ENCODE measurements at regions not wholly inside any gene's neighbourhood (a gene's known extent, or its start where the extent isn't known, plus 50 kb on each side); places are given as distances from the start of the nearest gene placed in this dataset.
"Not testable (repeated sequence)": the region's sequence is repeated elsewhere in the genome, so short reads cannot be mapped to it uniquely, and the experiment has no call there.

GRCh38 chr5:39689919-39690318 lies 265.1 kb upstream of the DAB2 start:
- no peak overlapping the region for H3K27ac ChIP-seq (ENCODE audit: low read depth, low read length)
- H3K4me1 ChIP-seq (ENCODE audit: insufficient read depth, low read length) = no peaks in the 10 kb centered on the region
- no peaks in the 10 kb centered on the region for H3K36me3 ChIP-seq (ENCODE audit: insufficient read depth, low read length)
- H3K9ac ChIP-seq (ENCODE audit: low read depth, low read length) = no peak overlapping the region
- H3K9me3 ChIP-seq (ENCODE audit: insufficient read depth, low read depth, low read length) = peaks cover 19% of the 10 kb centered on the region
- H3K27me3 ChIP-seq (ENCODE audit: insufficient read depth, low read length) = no peaks in the 10 kb centered on the region
- H3K4me3 ChIP-seq (ENCODE audit: low read length) = no peak overlapping the region

- peaks cover 19% of the 10 kb centered on the region for H3K9me3 ChIP-seq (ENCODE audit: insufficient read depth, low read depth, low read length)
- 94% methylated on average over 8 of the region's 8 CpGs for WGBS
Observed at GRCh38 chr5:39687924-39688323, 263.1 kb upstream of the DAB2 start.

GRCh38 chr5:39680213-39680612 lies 255.4 kb upstream of the DAB2 start:
- Histone ChIP-seq H3K9ac (ENCODE audit: low read depth, low read length) (no peak overlapping the region), H3K4me3 (ENCODE audit: low read length) (no peak overlapping the region), H3K27me3 (ENCODE audit: insufficient read depth, low read length) (no peaks in the 10 kb centered on the region), H3K9me3 (ENCODE audit: insufficient read depth, low read depth, low read length) (no peaks in the 10 kb centered on the region), H3K4me1 (ENCODE audit: insufficient read depth, low read length) (peaks cover 5% of the 10 kb centered on the region; the same call in 1 of the 2 replicates), H3K36me3 (ENCODE audit: insufficient read depth, low read length) (no peaks in the 10 kb centered on the region), H3K27ac (ENCODE audit: low read depth, low read length) (no peak overlapping the region)
- 81% methylated on average over 1 of the region's 1 CpG for WGBS

More at GRCh38 chr5:39687924-39688323, 263.1 kb upstream of the DAB2 start:
- not testable (repeated sequence) for H3K27ac ChIP-seq (ENCODE audit: low read depth, low read length); H3K9ac ChIP-seq (ENCODE audit: low read depth, low read length); H3K4me1 ChIP-seq (ENCODE audit: insufficient read depth, low read length); H3K27me3 ChIP-seq (ENCODE audit: insufficient read depth, low read length); H3K36me3 ChIP-seq (ENCODE audit: insufficient read depth, low read length); H3K4me3 ChIP-seq (ENCODE audit: low read length)

- WGBS = 100% methylated on average over 1 of the region's 1 CpG
- Histone ChIP-seq H3K27me3 (ENCODE audit: insufficient read depth, low read length) (no peaks in the 10 kb centered on the region), H3K9me3 (ENCODE audit: insufficient read depth, low read depth, low read length) (no peaks in the 10 kb centered on the region), H3K27ac (ENCODE audit: low read depth, low read length) (no peak overlapping the region), H3K36me3 (ENCODE audit: insufficient read depth, low read length) (no peaks in the 10 kb centered on the region), H3K4me3 (ENCODE audit: low read length) (no peak overlapping the region), H3K4me1 (ENCODE audit: insufficient read depth, low read length) (peaks cover 5% of the 10 kb centered on the region; the same call in 1 of the 2 replicates), H3K9ac (ENCODE audit: low read depth, low read length) (no peak overlapping the region)
Observed at GRCh38 chr5:39678534-39678933, 253.8 kb upstream of the DAB2 start.

GRCh38 chr5:39675676-39676075 lies 250.9 kb upstream of the DAB2 start:
- no peak overlapping the region for H3K9ac ChIP-seq (ENCODE audit: low read depth, low read length)
- no peak overlapping the region for H3K4me3 ChIP-seq (ENCODE audit: low read length)
- H3K36me3 ChIP-seq (ENCODE audit: insufficient read depth, low read length) = no peaks in the 10 kb centered on the region
- peaks cover 8% of the 10 kb centered on the region; the same call in 1 of the 2 replicates for H3K4me1 ChIP-seq (ENCODE audit: insufficient read depth, low read length)
- no peak overlapping the region for H3K27ac ChIP-seq (ENCODE audit: low read depth, low read length)
- WGBS = 96% methylated on average over 2 of the region's 2 CpGs
- H3K9me3 ChIP-seq (ENCODE audit: insufficient read depth, low read depth, low read length) = no peaks in the 10 kb centered on the region
- no peaks in the 10 kb centered on the region for H3K27me3 ChIP-seq (ENCODE audit: insufficient read depth, low read length)

GRCh38 chr5:39674209-39675082 lies 249.7 kb upstream of the DAB2 start:
- Histone ChIP-seq H3K27ac (ENCODE audit: low read depth, low read length) (no peak overlapping the region), H3K9me3 (ENCODE audit: insufficient read depth, low read depth, low read length) (no peaks in the 10 kb centered on the region), H3K27me3 (ENCODE audit: insufficient read depth, low read length) (no peaks in the 10 kb centered on the region), H3K4me3 (ENCODE audit: low read length) (no peak overlapping the region), H3K9ac (ENCODE audit: low read depth, low read length) (no peak overlapping the region), H3K4me1 (ENCODE audit: insufficient read depth, low read length) (peaks cover 13% of the 10 kb centered on the region; the same call in 1 of the 2 replicates), H3K36me3 (ENCODE audit: insufficient read depth, low read length) (no peaks in the 10 kb centered on the region)
- 97% methylated on average over 2 of the region's 2 CpGs for WGBS

GRCh38 chr5:39671561-39671961 lies 246.8 kb upstream of the DAB2 start:
- 90% methylated on average over 1 of the region's 1 CpG for WGBS

GRCh38 chr5:39670955-39671354 lies 246.2 kb upstream of the DAB2 start:
- H3K4me1 ChIP-seq (ENCODE audit: insufficient read depth, low read length) = 0 out of 2 replicates have a peak, but pooled peaks cover 8% of the 10 kb centered on the region
- no peaks in the 10 kb centered on the region for H3K9me3 ChIP-seq (ENCODE audit: insufficient read depth, low read depth, low read length)
- H3K9ac ChIP-seq (ENCODE audit: low read depth, low read length) = no peak overlapping the region
- H3K27ac ChIP-seq (ENCODE audit: low read depth, low read length) = 0 out of 2 replicates have a peak overlapping the region, but pooled peaks have one; percentile 11
- no peaks in the 10 kb centered on the region for H3K27me3 ChIP-seq (ENCODE audit: insufficient read depth, low read length)
- no peak overlapping the region for H3K4me3 ChIP-seq (ENCODE audit: low read length)
- no peaks in the 10 kb centered on the region for H3K36me3 ChIP-seq (ENCODE audit: insufficient read depth, low read length)

More at GRCh38 chr5:39671561-39671961, 246.8 kb upstream of the DAB2 start:
- no peaks in the 10 kb centered on the region for H3K36me3 ChIP-seq (ENCODE audit: insufficient read depth, low read length)
- H3K4me3 ChIP-seq (ENCODE audit: low read length) = no peak overlapping the region
- H3K27me3 ChIP-seq (ENCODE audit: insufficient read depth, low read length) = no peaks in the 10 kb centered on the region
- H3K9me3 ChIP-seq (ENCODE audit: insufficient read depth, low read depth, low read length) = no peaks in the 10 kb centered on the region
- no peak overlapping the region for H3K9ac ChIP-seq (ENCODE audit: low read depth, low read length)
- no peak overlapping the region for H3K27ac ChIP-seq (ENCODE audit: low read depth, low read length)
- 0 out of 2 replicates have a peak, but pooled peaks cover 8% of the 10 kb centered on the region for H3K4me1 ChIP-seq (ENCODE audit: insufficient read depth, low read length)

GRCh38 chr5:39670391-39670790 lies 245.6 kb upstream of the DAB2 start:
- no peak overlapping the region for H3K4me3 ChIP-seq (ENCODE audit: low read length)
- no peak overlapping the region for H3K9ac ChIP-seq (ENCODE audit: low read depth, low read length)
- H3K27me3 ChIP-seq (ENCODE audit: insufficient read depth, low read length) = no peaks in the 10 kb centered on the region
- H3K36me3 ChIP-seq (ENCODE audit: insufficient read depth, low read length) = no peaks in the 10 kb centered on the region
- 80% methylated on average over 6 of the region's 6 CpGs for WGBS
- 0 out of 2 replicates have a peak, but pooled peaks cover 8% of the 10 kb centered on the region for H3K4me1 ChIP-seq (ENCODE audit: insufficient read depth, low read length)
- no peak overlapping the region for H3K27ac ChIP-seq (ENCODE audit: low read depth, low read length)
- H3K9me3 ChIP-seq (ENCODE audit: insufficient read depth, low read depth, low read length) = no peaks in the 10 kb centered on the region

GRCh38 chr5:39668980-39669379 lies 244.2 kb upstream of the DAB2 start:
- H3K36me3 ChIP-seq (ENCODE audit: insufficient read depth, low read length) = no peaks in the 10 kb centered on the region
- 96% methylated on average over 3 of the region's 3 CpGs for WGBS

GRCh38 chr5:39665328-39665727 lies 240.5 kb upstream of the DAB2 start:
- WGBS = 95% methylated on average over 22 of the region's 23 CpGs
- no peaks in the 10 kb centered on the region for H3K36me3 ChIP-seq (ENCODE audit: insufficient read depth, low read length)
- no peak overlapping the region for H3K27ac ChIP-seq (ENCODE audit: low read depth, low read length)
- H3K4me3 ChIP-seq (ENCODE audit: low read length) = no peak overlapping the region
- H3K9me3 ChIP-seq (ENCODE audit: insufficient read depth, low read depth, low read length) = no peaks in the 10 kb centered on the region
- no peaks in the 10 kb centered on the region for H3K27me3 ChIP-seq (ENCODE audit: insufficient read depth, low read length)
- no peak overlapping the region for H3K9ac ChIP-seq (ENCODE audit: low read depth, low read length)
- H3K4me1 ChIP-seq (ENCODE audit: insufficient read depth, low read length) = peaks cover 15% of the 10 kb centered on the region; the same call in 1 of the 2 replicates

More at GRCh38 chr5:39668980-39669379, 244.2 kb upstream of the DAB2 start:
- Histone ChIP-seq H3K27me3 (ENCODE audit: insufficient read depth, low read length) (no peaks in the 10 kb centered on the region), H3K4me3 (ENCODE audit: low read length) (no peak overlapping the region), H3K27ac (ENCODE audit: low read depth, low read length) (no peak overlapping the region), H3K9ac (ENCODE audit: low read depth, low read length) (no peak overlapping the region), H3K4me1 (ENCODE audit: insufficient read depth, low read length) (0 out of 2 replicates have a peak, but pooled peaks cover 8% of the 10 kb centered on the region), H3K9me3 (ENCODE audit: insufficient read depth, low read depth, low read length) (no peaks in the 10 kb centered on the region)
